GM12878 (cell line): ENCODE measurements at regions not wholly inside any gene's neighbourhood (a gene's known extent, or its start where the extent isn't known, plus 50 kb on each side); places are given as distances from the start of the nearest gene placed in this dataset.

ENCODE experiments used
- ATAC-seq: fragments of 200-7000 bp; cut with Tn5 transposase; 3 replicates; pipeline ENCODE4 v1.9.1; 2020; ENCODE audit warnings: mild to moderate bottlenecking, moderate library complexity
- BruUV-seq: library from RNA; stranded (reverse); fragments of 400-500 nt; replicated peaks from 2 replicates; lab custom pipeline; 2021; lab: Mats Ljungman, UMichigan
- CTCF ChIA-PET: fragments of 300-600 bp; sonication (Branson Sonifier 250); formaldehyde crosslinking; extraction: SDS; loops from one replicate; lab custom pipeline; 2021; ENCODE audit warnings: inconsistent platforms; lab: Yijun Ruan, JAX
- POLR2A ChIA-PET: fragments of 350-600 bp; formaldehyde crosslinking; extraction: SDS; loops from one replicate; lab custom pipeline; 2021; ENCODE audit warnings: inconsistent platforms; lab: Charles Lee
- RAD21 ChIA-PET: fragments of 300-600 bp; sonication (Branson Sonifier 250); formaldehyde crosslinking; loops from one replicate; lab custom pipeline; 2023; ENCODE audit warnings: antibody characterized with exemption; ENCODE audit not compliant: unreplicated experiment; lab: Charles Lee
- SMC1A ChIA-PET: fragments of 300-600 bp; sonication (Branson Sonifier 250); formaldehyde crosslinking; loops from one replicate; lab custom pipeline; 2023; ENCODE audit not compliant: unreplicated experiment, uncharacterized antibody; lab: Charles Lee
- DNase-seq: peaks from one replicate; pipeline ENCODE4 v3.0.0-alpha.2; 2011; ENCODE audit warnings: low read depth, low spot score
- FAIRE-seq: peaks from 3 replicates; lab custom pipeline; 2011; peaks lifted over from hg19 to GRCh38; lab: Jason Lieb, UNC
- H2AFZ ChIP-seq: 2 replicates; pipeline ENCODE4 v1.6.0; 2011; ENCODE audit warnings: low read depth, low read length, control low read depth; ENCODE audit not compliant: control insufficient read depth
- H3K27ac ChIP-seq: 2 replicates; pipeline ENCODE4 v1.5.1; 2011; ENCODE audit warnings: control low read depth; ENCODE audit not compliant: control insufficient read depth, insufficient read depth
- H3K27me3 ChIP-seq, 2 experiments: replicated peaks in 1 of 2; 2 replicates each; pipeline versions ENCODE4 v1.6.0 to v1.6.1; 2011; ENCODE audit warnings: low read length in 1 of 2; ENCODE audit not compliant: control insufficient read depth in 2 of 2, insufficient read depth in 2 of 2
- H3K36me3 ChIP-seq, 2 experiments: 2 replicates each; pipeline ENCODE4 v1.5.1; 2011; ENCODE audit warnings: low read length in 1 of 2; ENCODE audit not compliant: control insufficient read depth in 2 of 2, insufficient read depth in 2 of 2
- H3K4me1 ChIP-seq: 2 replicates; pipeline ENCODE4 v1.6.1; 2011; ENCODE audit warnings: mild to moderate bottlenecking, low read length, moderate library complexity, mixed read lengths; ENCODE audit not compliant: control insufficient read depth, insufficient read depth
- H3K4me2 ChIP-seq: 2 replicates; pipeline ENCODE4 v1.6.0; 2011; ENCODE audit warnings: control low read depth; ENCODE audit not compliant: control insufficient read depth, insufficient read depth
- H3K4me3 ChIP-seq: fragments of 200-600 bp; sonication (generic); 2 replicates; pipeline ENCODE4 v1.5.1; 2016
- H3K79me2 ChIP-seq: 2 replicates; pipeline ENCODE4 v1.6.0; 2011; ENCODE audit warnings: low read length; ENCODE audit not compliant: control insufficient read depth, insufficient read depth
- H3K9ac ChIP-seq: 2 replicates; pipeline ENCODE4 v1.8.0; 2011; ENCODE audit warnings: low read length, control low read depth, mixed read lengths; ENCODE audit not compliant: control insufficient read depth, insufficient read depth
- H3K9me3 ChIP-seq: replicated peaks from 3 replicates; pipeline ENCODE4 v1.5.1; 2011; ENCODE audit warnings: mild to moderate bottlenecking, low read length; ENCODE audit not compliant: control insufficient read depth, insufficient read depth
- H4K20me1 ChIP-seq: 2 replicates; pipeline ENCODE4 v1.6.0; 2011; ENCODE audit not compliant: control insufficient read depth, insufficient read depth
- CBFB ChIP-seq: IDR thresholded peaks from 2 replicates; pipeline ENCODE4 v1.6.1; 2016; ENCODE audit warnings: antibody characterized with exemption, low read depth
- EP300 ChIP-seq, 2 experiments: fragments of 150-350 bp in 1 of 2; IDR thresholded peaks; 2 replicates each; pipeline ENCODE4 v1.6.1; 2011 to 2012; ENCODE audit warnings: low read depth in 2 of 2, low read length in 2 of 2, borderline replicate concordance in 1 of 2, improper control_type of control experiment in 1 of 2, inconsistent platforms in 1 of 2; ENCODE audit not compliant: control insufficient read depth in 1 of 2
- FOXM1 ChIP-seq: IDR thresholded peaks from 2 replicates; pipeline ENCODE4 v1.6.1; 2012; ENCODE audit warnings: low read depth, mild to moderate bottlenecking, inconsistent platforms, low read length, moderate library complexity
- HDGF ChIP-seq: fragments of 450-650 bp; IDR thresholded peaks from 2 replicates; pipeline ENCODE4 v1.6.1; 2016; ENCODE audit warnings: antibody characterized with exemption
- JUNB ChIP-seq: IDR thresholded peaks from 2 replicates; pipeline ENCODE4 v1.6.1; 2016; ENCODE audit warnings: antibody characterized with exemption, mild to moderate bottlenecking
- MAX ChIP-seq: IDR thresholded peaks from 2 replicates; pipeline ENCODE4 v1.6.1; 2012; ENCODE audit warnings: low read depth, low read length, improper control_type of control experiment
- MEF2A ChIP-seq: IDR thresholded peaks from 2 replicates; pipeline ENCODE4 v1.6.1; 2011; ENCODE audit warnings: low read depth, mild to moderate bottlenecking, low read length, moderate library complexity; ENCODE audit not compliant: insufficient read depth
- MYC ChIP-seq: IDR thresholded peaks from 2 replicates; pipeline ENCODE4 v1.6.1; 2011; ENCODE audit warnings: mild to moderate bottlenecking, low read length, moderate library complexity, inconsistent platforms; ENCODE audit not compliant: insufficient read depth, insufficient replicate concordance, insufficient read length, severe bottlenecking
- POLR2A ChIP-seq: IDR thresholded peaks from 2 replicates; pipeline ENCODE4 v1.6.1; 2011; ENCODE audit warnings: low read depth, mild to moderate bottlenecking, low read length
- RELA ChIP-seq: fragments of 450-650 bp; IDR thresholded peaks from 2 replicates; pipeline ENCODE4 v1.8.0; 2014; ENCODE audit warnings: borderline replicate concordance; ENCODE audit not compliant: partially characterized antibody
- TBL1XR1 ChIP-seq: IDR thresholded peaks from 2 replicates; pipeline ENCODE4 v1.6.1; 2012; ENCODE audit warnings: low read depth, low read length, improper control_type of control experiment
- TCF7 ChIP-seq: IDR thresholded peaks from 2 replicates; pipeline ENCODE4 v1.6.1; 2014; ENCODE audit warnings: antibody characterized with exemption, borderline replicate concordance
- ZBED1 ChIP-seq: IDR thresholded peaks from 2 replicates; pipeline ENCODE4 v1.6.1; 2016; ENCODE audit warnings: borderline replicate concordance
- ZNF274 ChIP-seq: IDR thresholded peaks from one replicate; pipeline ENCODE4 v1.8.0; 2011; ENCODE audit not compliant: insufficient read length, insufficient read depth
- WGBS: methylation state at CpG from one replicate; pipeline ENCODE4 v1.1.6; 2016; ENCODE audit warnings: low lambda C conversion rate; ENCODE audit not compliant: insufficient replicate concordance, insufficient coverage; ENCODE audit errors: missing lambda C conversion rate; 5-methylcytosine and 5-hydroxymethylcytosine counted together
- in situ Hi-C: fragments of 300-500 bp; cut with MboI; formaldehyde crosslinking; loops from 9 replicates; pipeline ENCODE4 v1.14.3; 2018; ENCODE audit warnings: mixed read lengths
- intact Hi-C: fragments of 100-400 bp; cut with micrococcal nuclease; formaldehyde crosslinking; loops from one replicate; pipeline ENCODE4 v1.14.2; 2022; ENCODE audit not compliant: unreplicated experiment

GRCh38 chr18:76230791-76231190, 264.3 kb downstream of the ZNF516 start:
- Histone ChIP-seq H4K20me1 (no peaks in the 10 kb centered on the region), H3K9me3 (no peaks in the 10 kb centered on the region), H3K9ac (no peak overlapping the region), H3K27me3 (no peaks in the 10 kb centered on the region), H3K4me2 (no peak overlapping the region), H3K4me3 (no peak overlapping the region), H3K36me3 (no peaks in the 10 kb centered on the region), H2AFZ (no peak overlapping the region), H3K79me2 (no peaks in the 10 kb centered on the region), H3K4me1 (no peaks in the 10 kb centered on the region), H3K27ac (no peak overlapping the region)
- SMC1A ChIA-PET, result no interaction called here
- TF ChIP-seq TCF7, result no peak
- TF ChIP-seq ZBED1, result no peak
- in situ Hi-C loops (no loop called here), intact Hi-C loops (no loop called here)
- POLR2A ChIA-PET, result no interaction called here
- no TSS peak for BruUV-seq
- RAD21 ChIA-PET, result no interaction called here
- CTCF ChIA-PET, result no interaction called here
- WGBS, result 26% methylated on average over 11 of the region's 11 CpGs
- ATAC-seq (no peak), FAIRE-seq (no peak), DNase-seq (no peak)

- intact Hi-C loops (no loop called here), in situ Hi-C loops (no loop called here)
- H4K20me1 ChIP-seq, result no peaks in the 10 kb centered on the region
- H2AFZ ChIP-seq, result no peak overlapping the region
- SMC1A ChIA-PET, result no interaction called here
- WGBS, result 33% methylated on average over 7 of the region's 7 CpGs
- H3K27ac ChIP-seq, result no peak overlapping the region
- TF ChIP-seq RELA, result no peak
- no peak for TF ChIP-seq FOXM1
- no peak for TF ChIP-seq HDGF
- TF ChIP-seq MAX, result no peak
- TF ChIP-seq POLR2A, result no peak
- no peak for TF ChIP-seq MYC
- TF ChIP-seq MEF2A, result no peak
- TF ChIP-seq ZNF274, result no peak
- no peak for TF ChIP-seq TBL1XR1
- TF ChIP-seq EP300 (IDR thresholded peaks at IDR 0.05; ENCODE audit: borderline replicate concordance in 1 of 2, control insufficient read depth in 1 of 2, low read depth in 2 of 2, low read length in 2 of 2), result no peak
- no peak for TF ChIP-seq JUNB
- TF ChIP-seq CBFB, result no peak
- H3K9me3 ChIP-seq, result no peaks in the 10 kb centered on the region
- RAD21 ChIA-PET, result no interaction called here
- no peaks in the 10 kb centered on the region for H3K4me1 ChIP-seq
- ATAC-seq, result no peak
- CTCF ChIA-PET, result no interaction called here
- no peak overlapping the region for H3K4me2 ChIP-seq
- FAIRE-seq, result no peak
- H3K9ac ChIP-seq, result no peak overlapping the region
- H3K27me3 ChIP-seq, result no peaks in the 10 kb centered on the region
- POLR2A ChIA-PET, result no interaction called here
- H3K36me3 ChIP-seq, result no peaks in the 10 kb centered on the region
- no TSS peak for BruUV-seq
- no peak overlapping the region for H3K4me3 ChIP-seq
- no peaks in the 10 kb centered on the region for H3K79me2 ChIP-seq
- DNase-seq, result no peak
Measured at GRCh38 chr18:76228716-76229115, 266.3 kb downstream of the ZNF516 start.
